HepG2 (cell line): ENCODE measurements at regions not wholly inside any gene's neighbourhood (a gene's known extent, or its start where the extent isn't known, plus 50 kb on each side); places are given as distances from the start of the nearest gene placed in this dataset.

Source experiments
- ATAC-seq: fragments of 200-7000 bp; cut with Tn5 transposase; 3 replicates; pipeline ENCODE4 v1.9.1; 2020; ENCODE audit warnings: mild to moderate bottlenecking, moderate library complexity
- BruUV-seq: library from RNA; stranded (reverse); fragments of 400-500 nt; replicated peaks from 2 replicates; lab custom pipeline; 2021; lab: Mats Ljungman, UMichigan
- CTCF ChIA-PET: fragments of 300-600 bp; formaldehyde crosslinking; extraction: SDS; loops from one replicate; lab custom pipeline; 2021; ENCODE audit warnings: low total read pairs, inconsistent platforms, low intra/inter-chr PET ratio; lab: Yijun Ruan, JAX
- POLR2A ChIA-PET: fragments of 350-600 bp; sonication (Branson Sonifier 250); formaldehyde crosslinking; loops from one replicate; lab custom pipeline; 2020; ENCODE audit warnings: antibody characterized with exemption, inconsistent platforms; lab: Yijun Ruan, JAX
- DNase-seq: peaks from one replicate; pipeline ENCODE4 v3.0.0-alpha.2; 2015; ENCODE audit warnings: low spot score
- FAIRE-seq: peaks from 3 replicates; lab custom pipeline; 2011; peaks lifted over from hg19 to GRCh38; lab: Jason Lieb, UNC
- H2AFZ ChIP-seq: one replicate; pipeline ENCODE4 v1.6.1; 2011; ENCODE audit warnings: low read length, inconsistent platforms
- H3K27ac ChIP-seq: fragments of 300-600 bp; 3 replicates; pipeline ENCODE4 v1.8.0; 2011; ENCODE audit warnings: mixed run types, mild to moderate bottlenecking, mixed read lengths, low read length, inconsistent platforms; ENCODE audit not compliant: insufficient read depth; ENCODE audit errors: extremely low read length
- H3K27me3 ChIP-seq, 2 experiments: fragments of 200-600 bp in 1 of 2; 2 replicates in 1 of 2; 3 replicates in 1 of 2; pipeline versions ENCODE4 v1.6.0 to v1.8.0; 2011; ENCODE audit warnings: low read length in 2 of 2, mild to moderate bottlenecking in 2 of 2, moderate library complexity in 2 of 2, inconsistent platforms in 1 of 2; ENCODE audit not compliant: insufficient read depth in 2 of 2, control insufficient read depth in 1 of 2
- H3K36me3 ChIP-seq, 2 experiments: fragments of 200-600 bp in 1 of 2; replicated peaks in 1 of 2; 2 replicates in 1 of 2; 3 replicates in 1 of 2; pipeline versions ENCODE4 v1.5.1 to v1.8.0; 2011; ENCODE audit warnings: low read length in 2 of 2, inconsistent platforms in 1 of 2; ENCODE audit not compliant: insufficient read depth in 2 of 2, control insufficient read depth in 1 of 2
- H3K4me1 ChIP-seq: 2 replicates; pipeline ENCODE4 v1.5.1; 2012; ENCODE audit warnings: low read length, inconsistent platforms; ENCODE audit not compliant: insufficient read depth
- H3K4me2 ChIP-seq: 2 replicates; pipeline ENCODE4 v1.6.0; 2011; ENCODE audit warnings: low read depth, low read length, inconsistent platforms
- H3K4me3 ChIP-seq, 3 experiments: fragments of 200-600 bp in 1 of 3; sonication (generic), shearing (Covaris generic) in 1 of 3; replicated peaks in 1 of 3; 2 replicates each; pipeline ENCODE4 v1.5.1; 2011 to 2016; ENCODE audit warnings: low read length in 3 of 3, inconsistent platforms in 2 of 3, low read depth in 2 of 3, mild to moderate bottlenecking in 2 of 3, control low read depth in 1 of 3, mixed read lengths in 1 of 3; ENCODE audit not compliant: insufficient read depth in 1 of 3
- H3K79me2 ChIP-seq: one replicate; pipeline ENCODE4 v1.6.1; 2011; ENCODE audit warnings: low read length, inconsistent platforms; ENCODE audit not compliant: insufficient read depth
- H3K9ac ChIP-seq: 2 replicates; pipeline ENCODE4 v1.6.0; 2011; ENCODE audit warnings: mild to moderate bottlenecking, low read depth, low read length, inconsistent platforms; ENCODE audit not compliant: insufficient read depth
- H3K9me3 ChIP-seq: 2 replicates; pipeline ENCODE4 v1.5.1; 2012; ENCODE audit warnings: mild to moderate bottlenecking, low read length
- H4K20me1 ChIP-seq: 2 replicates; pipeline ENCODE4 v1.6.0; 2011; ENCODE audit warnings: inconsistent platforms, mild to moderate bottlenecking, low read length, moderate library complexity; ENCODE audit not compliant: insufficient read depth
- ATRX ChIP-seq: sonication (generic); formaldehyde crosslinking; IDR thresholded peaks from 2 replicates; pipeline ENCODE4 v1.4.0; 2020; ENCODE audit warnings: missing genetic modification reagents, borderline replicate concordance
- CAMTA2 ChIP-seq: sonication (generic); formaldehyde crosslinking; IDR thresholded peaks from 2 replicates; pipeline ENCODE4 v1.4.0; 2020; ENCODE audit warnings: mild to moderate bottlenecking, missing genetic modification reagents, borderline replicate concordance
- CBX2 ChIP-seq, 2 experiments: fragments of 200-600 bp in 1 of 2; sonication (generic); formaldehyde crosslinking in 1 of 2; IDR thresholded peaks; 2 replicates each; pipeline versions ENCODE4 v1.7.0 to v1.8.1; 2018 to 2022; ENCODE audit warnings: low read depth in 2 of 2, low read length in 1 of 2, mild to moderate bottlenecking in 1 of 2, missing genetic modification reagents in 1 of 2
- SIX4 ChIP-seq: sonication (generic); formaldehyde crosslinking; IDR thresholded peaks from 2 replicates; pipeline ENCODE4 v1.4.0; 2020; ENCODE audit warnings: missing genetic modification reagents
- ZBTB7A ChIP-seq: sonication (generic); formaldehyde crosslinking; IDR thresholded peaks from 2 replicates; pipeline ENCODE4 v1.8.0; 2022; ENCODE audit warnings: mild to moderate bottlenecking, missing genetic modification reagents
- ZNF136 ChIP-seq: sonication (generic); formaldehyde crosslinking; IDR thresholded peaks from 2 replicates; pipeline ENCODE4 v1.8.1; 2022; ENCODE audit warnings: low read depth, mild to moderate bottlenecking, moderate library complexity, missing genetic modification reagents
- WGBS: methylation state at CpG from one replicate; pipeline ENCODE4 v1.1.6; 2017; ENCODE audit warnings: low lambda C conversion rate; 5-methylcytosine and 5-hydroxymethylcytosine counted together
- in situ Hi-C: cut with HindIII; loops from 2 replicates; pipeline ENCODE4 v1.10.0; 2017; ENCODE audit warnings: low pct_unique_long_range_greater_than_20kb; ENCODE audit not compliant: extremely low pct_ligation_motif_present
- intact Hi-C: fragments of 100-400 bp; cut with micrococcal nuclease; formaldehyde crosslinking; loops from one replicate; pipeline ENCODE4 v1.10.0; 2022; ENCODE audit not compliant: unreplicated experiment
- TF ChIP-seq, protein P1 (sequence below): sonication (generic); formaldehyde crosslinking; IDR thresholded peaks from 2 replicates; pipeline ENCODE4 v1.5.1; 2020; ENCODE audit warnings: missing genetic modification reagents, mild to moderate bottlenecking, borderline replicate concordance
- TF ChIP-seq, protein P2 (sequence below): sonication (generic); formaldehyde crosslinking; IDR thresholded peaks from 2 replicates; pipeline ENCODE4 v1.4.0; 2020; ENCODE audit warnings: missing genetic modification reagents
- TF ChIP-seq, protein P3 (sequence below): IDR thresholded peaks from 2 replicates; pipeline ENCODE4 v1.6.1; 2016; ENCODE audit warnings: missing genetic modification reagents, missing compliant biosample characterization
- TF ChIP-seq, protein P4 (sequence below): sonication (generic); formaldehyde crosslinking; IDR thresholded peaks from 2 replicates; pipeline ENCODE4 v1.4.0; 2020; ENCODE audit warnings: mild to moderate bottlenecking, missing genetic modification reagents

DNA sequence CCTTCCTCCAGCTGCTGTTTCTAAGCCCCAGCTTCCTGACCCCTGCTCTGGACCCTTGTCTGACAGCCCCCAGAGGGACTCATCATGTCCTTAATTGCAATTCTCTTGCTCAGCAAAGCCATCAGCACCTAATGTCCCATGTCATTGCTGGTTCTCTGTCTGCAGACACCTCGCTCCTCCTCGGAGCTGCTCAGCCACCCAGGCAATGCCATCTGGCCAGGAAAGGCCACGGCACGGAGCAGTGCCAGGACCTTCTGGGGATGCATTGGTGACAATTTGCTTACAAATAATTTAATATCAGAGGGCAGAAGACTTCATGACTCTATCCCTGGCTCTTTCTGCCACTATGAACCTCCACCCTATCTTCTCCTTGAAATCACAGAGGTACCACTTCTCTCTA, 107.0 kb upstream of the THY1 start:
- H3K9ac ChIP-seq: no peak overlapping the region
- H3K27me3 ChIP-seq: peaks cover 6 to 48% of the 10 kb centered on the region in 2 experiments; a peak in 3 of 5 replicates
- no peaks in the 10 kb centered on the region for H3K36me3 ChIP-seq
- ATAC-seq (no peak), DNase-seq (no peak), FAIRE-seq (no peak)
- no peaks in the 10 kb centered on the region for H3K9me3 ChIP-seq
- CTCF ChIA-PET: interaction anchor here (1.3 kb wide), 1 partner anchor 49 kb away, joined by 3 read pairs; no protein-coding TSS in a partner anchor
- no peaks in the 10 kb centered on the region for H3K79me2 ChIP-seq
- intact Hi-C loops: no loop called here
- H3K4me3 ChIP-seq: no peak overlapping the region
- POLR2A ChIA-PET: no interaction called here
- peaks cover 6% of the 10 kb centered on the region; the same call in 1 of the 2 replicates for H3K4me1 ChIP-seq
- no peak overlapping the region for H3K27ac ChIP-seq
- in situ Hi-C loops: loop anchor here (5.0 kb wide), 1 partner anchor 48 kb away; no protein-coding TSS in a partner anchor
- H4K20me1 ChIP-seq: 0 out of 2 replicates have a peak, but pooled peaks cover 4% of the 10 kb centered on the region
- no peak overlapping the region for H3K4me2 ChIP-seq
- BruUV-seq: no TSS peak
- no peak overlapping the region for H2AFZ ChIP-seq
- 0% methylated on average over 4 of the region's 4 CpGs for WGBS
- TF ChIP-seq, protein P1, sequence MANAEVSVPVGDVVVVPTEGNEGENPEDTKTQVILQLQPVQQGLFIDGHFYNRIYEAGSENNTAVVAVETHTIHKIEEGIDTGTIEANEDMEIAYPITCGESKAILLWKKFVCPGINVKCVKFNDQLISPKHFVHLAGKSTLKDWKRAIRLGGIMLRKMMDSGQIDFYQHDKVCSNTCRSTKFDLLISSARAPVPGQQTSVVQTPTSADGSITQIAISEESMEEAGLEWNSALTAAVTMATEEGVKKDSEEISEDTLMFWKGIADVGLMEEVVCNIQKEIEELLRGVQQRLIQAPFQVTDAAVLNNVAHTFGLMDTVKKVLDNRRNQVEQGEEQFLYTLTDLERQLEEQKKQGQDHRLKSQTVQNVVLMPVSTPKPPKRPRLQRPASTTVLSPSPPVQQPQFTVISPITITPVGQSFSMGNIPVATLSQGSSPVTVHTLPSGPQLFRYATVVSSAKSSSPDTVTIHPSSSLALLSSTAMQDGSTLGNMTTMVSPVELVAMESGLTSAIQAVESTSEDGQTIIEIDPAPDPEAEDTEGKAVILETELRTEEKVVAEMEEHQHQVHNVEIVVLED (CRISPR knock-in tag): no peak
- no peak for TF ChIP-seq CBX2 (IDR thresholded peaks at IDR 0.05; ENCODE audit: low read depth, low read length)
- TF ChIP-seq CBX2 (CRISPR knock-in tag; IDR thresholded peaks at IDR 0.05; ENCODE audit: low read depth): no peak
- TF ChIP-seq ZNF136 (CRISPR knock-in tag): no peak
- TF ChIP-seq, protein P2, sequence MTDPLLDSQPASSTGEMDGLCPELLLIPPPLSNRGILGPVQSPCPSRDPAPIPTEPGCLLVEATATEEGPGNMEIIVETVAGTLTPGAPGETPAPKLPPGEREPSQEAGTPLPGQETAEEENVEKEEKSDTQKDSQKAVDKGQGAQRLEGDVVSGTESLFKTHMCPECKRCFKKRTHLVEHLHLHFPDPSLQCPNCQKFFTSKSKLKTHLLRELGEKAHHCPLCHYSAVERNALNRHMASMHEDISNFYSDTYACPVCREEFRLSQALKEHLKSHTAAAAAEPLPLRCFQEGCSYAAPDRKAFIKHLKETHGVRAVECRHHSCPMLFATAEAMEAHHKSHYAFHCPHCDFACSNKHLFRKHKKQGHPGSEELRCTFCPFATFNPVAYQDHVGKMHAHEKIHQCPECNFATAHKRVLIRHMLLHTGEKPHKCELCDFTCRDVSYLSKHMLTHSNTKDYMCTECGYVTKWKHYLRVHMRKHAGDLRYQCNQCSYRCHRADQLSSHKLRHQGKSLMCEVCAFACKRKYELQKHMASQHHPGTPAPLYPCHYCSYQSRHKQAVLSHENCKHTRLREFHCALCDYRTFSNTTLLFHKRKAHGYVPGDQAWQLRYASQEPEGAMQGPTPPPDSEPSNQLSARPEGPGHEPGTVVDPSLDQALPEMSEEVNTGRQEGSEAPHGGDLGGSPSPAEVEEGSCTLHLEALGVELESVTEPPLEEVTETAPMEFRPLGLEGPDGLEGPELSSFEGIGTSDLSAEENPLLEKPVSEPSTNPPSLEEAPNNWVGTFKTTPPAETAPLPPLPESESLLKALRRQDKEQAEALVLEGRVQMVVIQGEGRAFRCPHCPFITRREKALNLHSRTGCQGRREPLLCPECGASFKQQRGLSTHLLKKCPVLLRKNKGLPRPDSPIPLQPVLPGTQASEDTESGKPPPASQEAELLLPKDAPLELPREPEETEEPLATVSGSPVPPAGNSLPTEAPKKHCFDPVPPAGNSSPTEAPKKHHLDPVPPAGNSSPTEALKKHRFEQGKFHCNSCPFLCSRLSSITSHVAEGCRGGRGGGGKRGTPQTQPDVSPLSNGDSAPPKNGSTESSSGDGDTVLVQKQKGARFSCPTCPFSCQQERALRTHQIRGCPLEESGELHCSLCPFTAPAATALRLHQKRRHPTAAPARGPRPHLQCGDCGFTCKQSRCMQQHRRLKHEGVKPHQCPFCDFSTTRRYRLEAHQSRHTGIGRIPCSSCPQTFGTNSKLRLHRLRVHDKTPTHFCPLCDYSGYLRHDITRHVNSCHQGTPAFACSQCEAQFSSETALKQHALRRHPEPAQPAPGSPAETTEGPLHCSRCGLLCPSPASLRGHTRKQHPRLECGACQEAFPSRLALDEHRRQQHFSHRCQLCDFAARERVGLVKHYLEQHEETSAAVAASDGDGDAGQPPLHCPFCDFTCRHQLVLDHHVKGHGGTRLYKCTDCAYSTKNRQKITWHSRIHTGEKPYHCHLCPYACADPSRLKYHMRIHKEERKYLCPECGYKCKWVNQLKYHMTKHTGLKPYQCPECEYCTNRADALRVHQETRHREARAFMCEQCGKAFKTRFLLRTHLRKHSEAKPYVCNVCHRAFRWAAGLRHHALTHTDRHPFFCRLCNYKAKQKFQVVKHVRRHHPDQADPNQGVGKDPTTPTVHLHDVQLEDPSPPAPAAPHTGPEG: no peak
- no peak for TF ChIP-seq ATRX
- no peak for TF ChIP-seq CAMTA2 (CRISPR knock-in tag)
- no peak for TF ChIP-seq SIX4
- TF ChIP-seq ZBTB7A: no peak
- TF ChIP-seq, protein P3, sequence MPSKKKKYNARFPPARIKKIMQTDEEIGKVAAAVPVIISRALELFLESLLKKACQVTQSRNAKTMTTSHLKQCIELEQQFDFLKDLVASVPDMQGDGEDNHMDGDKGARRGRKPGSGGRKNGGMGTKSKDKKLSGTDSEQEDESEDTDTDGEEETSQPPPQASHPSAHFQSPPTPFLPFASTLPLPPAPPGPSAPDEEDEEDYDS (CRISPR knock-in tag): no peak
- TF ChIP-seq, protein P4, sequence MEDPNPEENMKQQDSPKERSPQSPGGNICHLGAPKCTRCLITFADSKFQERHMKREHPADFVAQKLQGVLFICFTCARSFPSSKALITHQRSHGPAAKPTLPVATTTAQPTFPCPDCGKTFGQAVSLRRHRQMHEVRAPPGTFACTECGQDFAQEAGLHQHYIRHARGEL (CRISPR knock-in tag): no peak
